WTC11 (cell line): ENCODE measurements at regions not wholly inside any gene's neighbourhood (a gene's known extent, or its start where the extent isn't known, plus 50 kb on each side); places are given as distances from the start of the nearest gene placed in this dataset.

Experiments used
- ATAC-seq: fragments of 200-7000 bp; cut with Tn5 transposase; 2 replicates; pipeline ENCODE4 v1.10.0; 2021; ENCODE audit warnings: mild to moderate bottlenecking, moderate library complexity
- CTCF ChIA-PET: fragments of 300-600 bp; sonication (Branson Sonifier 250); formaldehyde crosslinking; loops from one replicate; lab custom pipeline; 2021; ENCODE audit warnings: antibody characterized with exemption; lab: Charles Lee
- POLR2A ChIA-PET: fragments of 350-600 bp; sonication (Branson Sonifier 250); formaldehyde crosslinking; loops from one replicate; lab custom pipeline; 2021; ENCODE audit warnings: antibody characterized with exemption; lab: Charles Lee
- DNase-seq: peaks from one replicate; pipeline ENCODE4 v3.0.0; 2021; ENCODE audit warnings: low spot score
- H3K27ac Mint-ChIP-seq: 2 replicates; pipeline ENCODE4 v1.8.0; 2021; ENCODE audit warnings: mixed read lengths
- H3K27me3 Mint-ChIP-seq: 2 replicates; pipeline ENCODE4 v1.8.0; 2021; ENCODE audit warnings: low read depth, mild to moderate bottlenecking, moderate library complexity, mixed read lengths
- H3K36me3 Mint-ChIP-seq: 2 replicates; pipeline ENCODE4 v1.8.0; 2021; ENCODE audit warnings: mixed read lengths
- H3K4me1 Mint-ChIP-seq: 2 replicates; pipeline ENCODE4 v1.8.0; 2022; ENCODE audit warnings: mixed read lengths
- H3K4me3 Mint-ChIP-seq: 2 replicates; pipeline ENCODE4 v1.8.0; 2021; ENCODE audit warnings: mild to moderate bottlenecking, moderate library complexity, mixed read lengths
- H3K9me3 Mint-ChIP-seq: 2 replicates; pipeline ENCODE4 v1.8.0; 2021; ENCODE audit warnings: mixed read lengths
- ATF1 ChIP-seq: sonication (generic); formaldehyde crosslinking; IDR thresholded peaks from 2 replicates; pipeline ENCODE4 v1.8.1; 2023; ENCODE audit warnings: mild to moderate bottlenecking, moderate library complexity, missing genetic modification reagents
- CBFB ChIP-seq: sonication (generic); formaldehyde crosslinking; IDR thresholded peaks from 2 replicates; pipeline ENCODE4 v1.8.1; 2022; ENCODE audit warnings: mild to moderate bottlenecking, low read depth, missing genetic modification reagents
- ERG ChIP-seq: fragments of 250-450 bp; sonication (Bioruptor Pico); IDR thresholded peaks from 2 replicates; pipeline ENCODE4 v1.8.0; 2021; ENCODE audit warnings: mild to moderate bottlenecking
- FOXJ3 ChIP-seq: sonication (generic); formaldehyde crosslinking; IDR thresholded peaks from 2 replicates; pipeline ENCODE4 v1.9.0; 2021; ENCODE audit warnings: missing genetic modification reagents, mild to moderate bottlenecking, borderline replicate concordance
- GTF2I ChIP-seq: fragments of 250-450 bp; sonication (Bioruptor Pico); conservative IDR thresholded peaks from 2 replicates; pipeline ENCODE4 v1.4.0; 2021; ENCODE audit warnings: mild to moderate bottlenecking
- HMGA2 ChIP-seq: fragments of 250-450 bp; sonication (Bioruptor Pico); IDR thresholded peaks from 2 replicates; pipeline ENCODE4 v1.4.0; 2021; ENCODE audit warnings: mild to moderate bottlenecking, moderate library complexity
- IRF2 ChIP-seq: sonication (generic); formaldehyde crosslinking; IDR thresholded peaks from 2 replicates; pipeline ENCODE4 v1.8.0; 2022; ENCODE audit warnings: low read depth, missing genetic modification reagents, borderline replicate concordance
- MXD4 ChIP-seq: fragments of 250-450 bp; sonication (Bioruptor Pico); IDR thresholded peaks from 2 replicates; pipeline ENCODE4 v1.8.0; 2021; ENCODE audit warnings: mild to moderate bottlenecking, moderate library complexity, borderline replicate concordance
- NFYB ChIP-seq: sonication (generic); formaldehyde crosslinking; conservative IDR thresholded peaks from 2 replicates; pipeline ENCODE4 v1.8.0; 2022; ENCODE audit warnings: low read depth, missing genetic modification reagents
- NR1H2 ChIP-seq: sonication (generic); formaldehyde crosslinking; IDR thresholded peaks from 2 replicates; pipeline ENCODE4 v1.9.0; 2021; ENCODE audit warnings: mild to moderate bottlenecking, moderate library complexity, missing genetic modification reagents
- PRRX2 ChIP-seq: fragments of 250-450 bp; sonication (Bioruptor Pico); IDR thresholded peaks from 2 replicates; pipeline ENCODE4 v1.8.0; 2021; ENCODE audit warnings: mild to moderate bottlenecking
- SMAD4 ChIP-seq: sonication (generic); formaldehyde crosslinking; IDR thresholded peaks from 2 replicates; pipeline ENCODE4 v1.8.0; 2022; ENCODE audit warnings: mild to moderate bottlenecking, missing genetic modification reagents
- STAT6 ChIP-seq: sonication (generic); formaldehyde crosslinking; conservative IDR thresholded peaks from 2 replicates; pipeline ENCODE4 v1.8.1; 2023; ENCODE audit warnings: mild to moderate bottlenecking, low read depth, missing genetic modification reagents, moderate library complexity
- ZBTB21 ChIP-seq: sonication (generic); formaldehyde crosslinking; IDR thresholded peaks from 2 replicates; pipeline ENCODE4 v1.8.1; 2023; ENCODE audit warnings: mild to moderate bottlenecking, missing genetic modification reagents, borderline replicate concordance
- ZMAT4 ChIP-seq: fragments of 250-450 bp; sonication (Bioruptor Pico); IDR thresholded peaks from 2 replicates; pipeline ENCODE4 v1.9.0; 2021; ENCODE audit warnings: mild to moderate bottlenecking
- ZNF138 ChIP-seq: sonication (generic); formaldehyde crosslinking; conservative IDR thresholded peaks from 2 replicates; pipeline ENCODE4 v1.8.1; 2022; ENCODE audit warnings: mild to moderate bottlenecking, moderate library complexity, missing genetic modification reagents
- ZNF281 ChIP-seq: sonication (generic); formaldehyde crosslinking; IDR thresholded peaks from 2 replicates; pipeline ENCODE4 v1.8.0; 2023; ENCODE audit warnings: mild to moderate bottlenecking, missing genetic modification reagents
- ZNF671 ChIP-seq: fragments of 250-450 bp; sonication (Bioruptor Pico); IDR thresholded peaks from 2 replicates; pipeline ENCODE4 v1.8.0; 2021; ENCODE audit warnings: mild to moderate bottlenecking
- TF ChIP-seq, protein P1 (sequence below): sonication (generic); formaldehyde crosslinking; IDR thresholded peaks from 2 replicates; pipeline ENCODE4 v1.8.0; 2022; ENCODE audit warnings: mild to moderate bottlenecking, missing genetic modification reagents
- TF ChIP-seq, protein P2 (sequence below): sonication (generic); formaldehyde crosslinking; IDR thresholded peaks from 2 replicates; pipeline ENCODE4 v1.8.1; 2022; ENCODE audit warnings: mild to moderate bottlenecking, missing genetic modification reagents, moderate library complexity, borderline replicate concordance
- TF ChIP-seq, protein P3 (sequence below): sonication (generic); formaldehyde crosslinking; conservative IDR thresholded peaks from 2 replicates; pipeline ENCODE4 v1.8.1; 2022; ENCODE audit warnings: mild to moderate bottlenecking, missing genetic modification reagents

DNA sequence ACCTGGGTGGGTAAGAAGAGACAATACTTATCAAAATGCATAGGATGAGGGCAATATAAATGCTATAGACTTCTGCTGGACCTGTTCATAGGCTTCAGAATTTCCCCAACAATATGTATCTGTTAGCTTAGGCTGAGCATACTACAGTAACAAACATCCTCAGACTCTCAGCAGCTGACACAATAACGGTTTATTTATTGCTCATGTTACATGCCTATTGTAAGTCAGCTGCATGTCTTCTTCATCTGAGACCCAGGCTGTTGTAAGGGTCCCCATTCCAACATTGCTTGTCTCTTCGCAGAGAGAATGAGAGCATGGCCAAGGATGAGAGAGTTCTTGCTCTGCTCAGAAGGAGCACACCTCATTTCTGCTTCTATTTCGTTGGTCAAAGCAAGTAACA lies 150.7 kb downstream of the TMEM200C start:
- no peak for ATAC-seq
- DNase-seq = no peak
- POLR2A ChIA-PET = no interaction called here
- H3K9me3 Mint-ChIP-seq = 0 out of 2 replicates have a peak, but pooled peaks cover 6% of the 10 kb centered on the region
- CTCF ChIA-PET = no interaction called here
- H3K36me3 Mint-ChIP-seq = no peaks in the 10 kb centered on the region
- H3K27me3 Mint-ChIP-seq = peaks cover 27% of the 10 kb centered on the region
- peaks cover 8% of the 10 kb centered on the region for H3K4me1 Mint-ChIP-seq
- H3K27ac Mint-ChIP-seq = no peak overlapping the region
- H3K4me3 Mint-ChIP-seq = no peak overlapping the region
- TF ChIP-seq NFYB (no peak), ZBTB21 (CRISPR knock-in tag) (no peak), MXD4 (CRISPR knock-in tag) (no peak), ERG (no peak), PRRX2 (no peak), GTF2I (CRISPR knock-in tag) (no peak), ZNF138 (no peak), ZNF671 (CRISPR knock-in tag) (no peak), ATF1 (CRISPR knock-in tag) (no peak), FOXJ3 (CRISPR knock-in tag) (no peak), SMAD4 (no peak), STAT6 (CRISPR knock-in tag) (no peak)
- TF ChIP-seq, protein P1, sequence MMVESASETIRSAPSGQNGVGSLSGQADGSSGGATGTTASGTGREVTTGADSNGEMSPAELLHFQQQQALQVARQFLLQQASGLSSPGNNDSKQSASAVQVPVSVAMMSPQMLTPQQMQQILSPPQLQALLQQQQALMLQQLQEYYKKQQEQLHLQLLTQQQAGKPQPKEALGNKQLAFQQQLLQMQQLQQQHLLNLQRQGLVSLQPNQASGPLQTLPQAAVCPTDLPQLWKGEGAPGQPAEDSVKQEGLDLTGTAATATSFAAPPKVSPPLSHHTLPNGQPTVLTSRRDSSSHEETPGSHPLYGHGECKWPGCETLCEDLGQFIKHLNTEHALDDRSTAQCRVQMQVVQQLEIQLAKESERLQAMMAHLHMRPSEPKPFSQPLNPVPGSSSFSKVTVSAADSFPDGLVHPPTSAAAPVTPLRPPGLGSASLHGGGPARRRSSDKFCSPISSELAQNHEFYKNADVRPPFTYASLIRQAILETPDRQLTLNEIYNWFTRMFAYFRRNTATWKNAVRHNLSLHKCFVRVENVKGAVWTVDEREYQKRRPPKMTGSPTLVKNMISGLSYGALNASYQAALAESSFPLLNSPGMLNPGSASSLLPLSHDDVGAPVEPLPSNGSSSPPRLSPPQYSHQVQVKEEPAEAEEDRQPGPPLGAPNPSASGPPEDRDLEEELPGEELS (CRISPR knock-in tag) = no peak
- TF ChIP-seq, protein P2, sequence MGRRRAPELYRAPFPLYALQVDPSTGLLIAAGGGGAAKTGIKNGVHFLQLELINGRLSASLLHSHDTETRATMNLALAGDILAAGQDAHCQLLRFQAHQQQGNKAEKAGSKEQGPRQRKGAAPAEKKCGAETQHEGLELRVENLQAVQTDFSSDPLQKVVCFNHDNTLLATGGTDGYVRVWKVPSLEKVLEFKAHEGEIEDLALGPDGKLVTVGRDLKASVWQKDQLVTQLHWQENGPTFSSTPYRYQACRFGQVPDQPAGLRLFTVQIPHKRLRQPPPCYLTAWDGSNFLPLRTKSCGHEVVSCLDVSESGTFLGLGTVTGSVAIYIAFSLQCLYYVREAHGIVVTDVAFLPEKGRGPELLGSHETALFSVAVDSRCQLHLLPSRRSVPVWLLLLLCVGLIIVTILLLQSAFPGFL (CRISPR knock-in tag) = no peak
- TF ChIP-seq, protein P3, sequence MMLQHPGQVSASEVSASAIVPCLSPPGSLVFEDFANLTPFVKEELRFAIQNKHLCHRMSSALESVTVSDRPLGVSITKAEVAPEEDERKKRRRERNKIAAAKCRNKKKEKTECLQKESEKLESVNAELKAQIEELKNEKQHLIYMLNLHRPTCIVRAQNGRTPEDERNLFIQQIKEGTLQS (CRISPR knock-in tag) = no peak

GRCh38 chr18:5738526-5738925 lies 156.8 kb downstream of the TMEM200C start:
- Mint-ChIP-seq H3K27ac (no peak overlapping the region), H3K9me3 (no peaks in the 10 kb centered on the region), H3K27me3 (peaks cover 2% of the 10 kb centered on the region), H3K4me3 (no peak overlapping the region), H3K4me1 (peaks cover 8% of the 10 kb centered on the region), H3K36me3 (no peaks in the 10 kb centered on the region)
- ATAC-seq (no peak; the same call in 1 of the 2 replicates), DNase-seq (no peak)
- CTCF ChIA-PET = no interaction called here
- POLR2A ChIA-PET = no interaction called here
- TF ChIP-seq, protein P1 (CRISPR knock-in tag) = no peak
- TF ChIP-seq NR1H2 (CRISPR knock-in tag) (no peak), CBFB (no peak), HMGA2 (CRISPR knock-in tag) (no peak), ZMAT4 (CRISPR knock-in tag) (no peak), ZNF281 (CRISPR knock-in tag) (no peak), IRF2 (CRISPR knock-in tag) (no peak)
